ENCODE measurements at regions not wholly inside any gene's neighbourhood (a gene's known extent, or its start where the extent isn't known, plus 50 kb on each side); places are given as distances from the start of the nearest gene placed in this dataset.

DNA sequence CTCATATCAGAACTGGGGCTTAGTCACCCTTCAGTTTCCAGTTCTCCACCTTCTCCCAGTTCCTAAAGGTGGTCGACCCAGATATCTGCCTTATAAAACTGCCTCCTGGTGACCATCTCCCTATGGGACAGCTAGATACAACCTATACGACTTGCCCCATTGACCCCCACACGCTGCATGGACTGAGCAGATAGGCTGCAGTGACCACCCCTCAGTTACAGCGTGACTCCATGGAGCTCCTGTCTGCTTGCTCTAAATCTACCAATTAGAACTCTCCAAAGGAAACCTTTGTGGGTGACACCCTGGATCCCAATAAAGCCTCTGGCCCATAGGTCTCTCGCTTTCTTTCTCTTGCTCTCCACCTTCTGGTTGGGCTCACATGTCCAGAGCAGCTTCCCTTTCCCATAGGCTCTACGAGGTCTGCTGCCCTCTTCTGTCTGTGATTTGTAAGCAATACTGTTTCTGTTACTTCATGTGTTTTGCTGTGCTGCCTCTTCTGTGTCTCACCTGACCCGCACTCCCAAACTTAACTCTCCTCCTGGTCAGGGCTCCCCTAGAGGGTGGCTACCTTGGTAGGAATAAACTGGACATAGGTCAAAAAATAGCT, 971.3 kb upstream of the FAM98A start:
- H2BK15ac ChIP-seq (ENCODE audit: low read length): no peak overlapping the region
- no peak overlapping the region for H3K4me2 ChIP-seq (ENCODE audit: insufficient read depth in 1 of 2, low read depth in 2 of 2, low read length in 2 of 2)
- no peak overlapping the region for H3K4ac ChIP-seq (replicated peaks; ENCODE audit: insufficient read length, low read depth, low read length)
- H3K23ac ChIP-seq (ENCODE audit: insufficient read length): no peak overlapping the region
- no peak overlapping the region for H4K8ac ChIP-seq (ENCODE audit: extremely low read depth, insufficient read depth, low read length)
- CTCF ChIA-PET (ENCODE audit: partially characterized antibody): interaction anchor here (0.5 to 1.8 kb wide), 15 partner anchors 10 to 558 kb away, joined by 3 to 6 read pairs (median 4); no protein-coding TSS in a partner anchor
- H3K23me2 ChIP-seq (ENCODE audit: low read depth, low read length): no peaks in the 10 kb centered on the region
- H2AK5ac ChIP-seq (ENCODE audit: low read depth, low read length): no peak overlapping the region
- no peak overlapping the region for H4K5ac ChIP-seq (ENCODE audit: insufficient read length, low read depth, low read length)
- H4K91ac ChIP-seq (replicated peaks; ENCODE audit: insufficient read length, low read length): peak overlapping the region; percentile 54
- H2BK5ac ChIP-seq (ENCODE audit: low read depth, low read length): no peak overlapping the region
- no peaks in the 10 kb centered on the region for H3K79me2 ChIP-seq (ENCODE audit: control insufficient read depth in 1 of 2, insufficient read depth in 2 of 2, low read length in 2 of 2)
- no peaks in the 10 kb centered on the region for H3K9me3 ChIP-seq (ENCODE audit: insufficient read depth in 2 of 2, low read depth in 1 of 2, low read length in 1 of 2)
- no peak overlapping the region for H2BK20ac ChIP-seq (ENCODE audit: low read length)
- no peak overlapping the region for H2AFZ ChIP-seq (ENCODE audit: low read length)
- TF ChIP-seq KDM4A (IDR thresholded peaks at IDR 0.05; ENCODE audit: low read depth, low read length, severe bottlenecking): no peak
- TF ChIP-seq, protein P1, sequence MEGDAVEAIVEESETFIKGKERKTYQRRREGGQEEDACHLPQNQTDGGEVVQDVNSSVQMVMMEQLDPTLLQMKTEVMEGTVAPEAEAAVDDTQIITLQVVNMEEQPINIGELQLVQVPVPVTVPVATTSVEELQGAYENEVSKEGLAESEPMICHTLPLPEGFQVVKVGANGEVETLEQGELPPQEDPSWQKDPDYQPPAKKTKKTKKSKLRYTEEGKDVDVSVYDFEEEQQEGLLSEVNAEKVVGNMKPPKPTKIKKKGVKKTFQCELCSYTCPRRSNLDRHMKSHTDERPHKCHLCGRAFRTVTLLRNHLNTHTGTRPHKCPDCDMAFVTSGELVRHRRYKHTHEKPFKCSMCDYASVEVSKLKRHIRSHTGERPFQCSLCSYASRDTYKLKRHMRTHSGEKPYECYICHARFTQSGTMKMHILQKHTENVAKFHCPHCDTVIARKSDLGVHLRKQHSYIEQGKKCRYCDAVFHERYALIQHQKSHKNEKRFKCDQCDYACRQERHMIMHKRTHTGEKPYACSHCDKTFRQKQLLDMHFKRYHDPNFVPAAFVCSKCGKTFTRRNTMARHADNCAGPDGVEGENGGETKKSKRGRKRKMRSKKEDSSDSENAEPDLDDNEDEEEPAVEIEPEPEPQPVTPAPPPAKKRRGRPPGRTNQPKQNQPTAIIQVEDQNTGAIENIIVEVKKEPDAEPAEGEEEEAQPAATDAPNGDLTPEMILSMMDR (IDR thresholded peaks at IDR 0.05; ENCODE audit: control extremely low read depth in 1 of 3, insufficient read depth in 1 of 3, low read depth in 1 of 3, low read length in 3 of 3): peak; percentile 18 to 72 (median 62)
- TF ChIP-seq GABPA (IDR thresholded peaks at IDR 0.05; ENCODE audit: borderline replicate concordance, insufficient read depth, low read length): no peak
- peak; percentile 61 to 79 for TF ChIP-seq RAD21 (IDR thresholded peaks at IDR 0.05 in 1 of 2, conservative IDR thresholded peaks at IDR 0.05 in 1 of 2; ENCODE audit: low read depth in 2 of 2, low read length in 2 of 2)
- DNase-seq (ENCODE audit: low read depth in 1 of 2, low spot score in 2 of 2) (no peak), FAIRE-seq (peak; percentile 71)
- H2BK120ac ChIP-seq (replicated peaks; ENCODE audit: low read depth, low read length): no peak overlapping the region
- H3K4me1 ChIP-seq (replicated peaks in 1 of 4; ENCODE audit: control insufficient read depth in 3 of 4, insufficient read depth in 4 of 4, low read length in 3 of 4): no peaks in the 10 kb centered on the region
- H3K27me3 ChIP-seq (replicated peaks in 1 of 4; ENCODE audit: control insufficient read depth in 3 of 4, extremely low read depth in 1 of 4, insufficient read depth in 3 of 4, low read length in 3 of 4): no peaks in the 10 kb centered on the region
- H3K36me3 ChIP-seq (ENCODE audit: control insufficient read depth in 2 of 4, insufficient read depth in 4 of 4, low read length in 3 of 4): no peaks in the 10 kb centered on the region
- no peak overlapping the region for H3K56ac ChIP-seq (replicated peaks; ENCODE audit: insufficient read length, low read depth, low read length)
- no peak overlapping the region for H3K14ac ChIP-seq (ENCODE audit: insufficient read length)
- POLR2A ChIA-PET (ENCODE audit: partially characterized antibody): no interaction called here
- H2BK12ac ChIP-seq (ENCODE audit: low read depth, low read length): no peak overlapping the region
- no peaks in the 10 kb centered on the region for H4K20me1 ChIP-seq (replicated peaks in 1 of 2; ENCODE audit: control insufficient read depth in 1 of 2, insufficient read depth in 2 of 2, low read length in 2 of 2)
- WGBS, 2 experiments (ENCODE audit: extremely low coverage in 1 of 2, insufficient coverage in 1 of 2, insufficient read length in 1 of 2, insufficient replicate concordance in 2 of 2, low coverage in 1 of 2, low lambda C conversion rate in 2 of 2, missing lambda C conversion rate in 1 of 2): 76% methylated on average over 7 of the region's 7 CpGs; no CpG with 5 or more reads in 1 of the 2 experiments
- no peak overlapping the region for H3K9ac ChIP-seq (replicated peaks in 1 of 4; ENCODE audit: extremely low read depth in 1 of 4, low read depth in 3 of 4, low read length in 3 of 4)
- H3K4me3 ChIP-seq (ENCODE audit: extremely low read depth in 1 of 4, insufficient read depth in 2 of 4, low read depth in 3 of 4, low read length in 4 of 4): no peak overlapping the region
- H3K79me1 ChIP-seq (ENCODE audit: low read depth, low read length): no peaks in the 10 kb centered on the region
- no peak overlapping the region for H3K27ac ChIP-seq (ENCODE audit: low read depth, low read length)
- H3K18ac ChIP-seq (ENCODE audit: extremely low read depth, low read length): no peak overlapping the region

Data from H1 (cell line).